ENCODE measurements at regions not wholly inside any gene's neighbourhood (a gene's known extent, or its start where the extent isn't known, plus 50 kb on each side); places are given as distances from the start of the nearest gene placed in this dataset.
"Not testable (repeated sequence)": the region's sequence is repeated elsewhere in the genome, so short reads cannot be mapped to it uniquely, and the experiment has no call there.

GRCh38 chr4:55696424-55696823 lies 60.3 kb upstream of the NMU start:
- intact Hi-C loops (cut with micrococcal nuclease); H3K4me1 Mint-ChIP-seq (ENCODE audit: low read depth); POLR2A ChIA-PET; DNase-seq; H3K9me3 Mint-ChIP-seq; CTCF ChIA-PET; ATAC-seq; H3K36me3 Mint-ChIP-seq (ENCODE audit: low read depth); H3K27ac Mint-ChIP-seq; H3K4me3 Mint-ChIP-seq: not testable (repeated sequence)
- peaks cover 41% of the 10 kb centered on the region for H3K27me3 Mint-ChIP-seq

- POLR2A ChIA-PET, result no interaction called here
- Mint-ChIP-seq H3K9me3 (no peaks in the 10 kb centered on the region), H3K4me3 (no peak overlapping the region), H3K36me3 (ENCODE audit: low read depth) (no peaks in the 10 kb centered on the region), H3K4me1 (ENCODE audit: low read depth) (no peaks in the 10 kb centered on the region), H3K27me3 (peaks cover 12% of the 10 kb centered on the region), H3K27ac (no peak overlapping the region)
- no peak for TF ChIP-seq CTCF (IDR thresholded peaks at IDR 0.05)
- CTCF ChIA-PET, result no interaction called here
- DNase-seq, result no peak
- intact Hi-C loops (cut with micrococcal nuclease), result no loop called here
- ATAC-seq, result no peak
These were observed 70.4 kb upstream of the NMU start for GRCh38 chr4:55706541-55706940.

GRCh38 chr4:55707507-55707906 lies 71.4 kb upstream of the NMU start:
- Mint-ChIP-seq H3K36me3 (ENCODE audit: low read depth) (no peaks in the 10 kb centered on the region), H3K4me1 (ENCODE audit: low read depth) (no peaks in the 10 kb centered on the region), H3K4me3 (no peak overlapping the region), H3K9me3 (no peaks in the 10 kb centered on the region), H3K27me3 (peaks cover 10% of the 10 kb centered on the region), H3K27ac (no peak overlapping the region)
- TF ChIP-seq CTCF (IDR thresholded peaks at IDR 0.05), result no peak
- ChIA-PET POLR2A (no interaction called here), CTCF (no interaction called here)
- intact Hi-C loops (cut with micrococcal nuclease), result no loop called here
- no peak for ATAC-seq
- no peak for DNase-seq

- DNase-seq; H3K9me3 Mint-ChIP-seq; H3K4me3 Mint-ChIP-seq; H3K27ac Mint-ChIP-seq; POLR2A ChIA-PET; H3K4me1 Mint-ChIP-seq (ENCODE audit: low read depth); intact Hi-C loops (cut with micrococcal nuclease); ATAC-seq; CTCF ChIA-PET; H3K36me3 Mint-ChIP-seq (ENCODE audit: low read depth): not testable (repeated sequence)
- H3K27me3 Mint-ChIP-seq, result peaks cover 13% of the 10 kb centered on the region
These were observed 71.9 kb upstream of the NMU start for GRCh38 chr4:55707991-55708390.

GRCh38 chr4:55712835-55713234 lies 76.7 kb upstream of the NMU start:
- H3K27me3 Mint-ChIP-seq; H3K9me3 Mint-ChIP-seq; H3K4me3 Mint-ChIP-seq; H3K36me3 Mint-ChIP-seq (ENCODE audit: low read depth); DNase-seq; CTCF ChIA-PET; H3K4me1 Mint-ChIP-seq (ENCODE audit: low read depth); ATAC-seq; intact Hi-C loops (cut with micrococcal nuclease); H3K27ac Mint-ChIP-seq: not testable (repeated sequence)
- POLR2A ChIA-PET, result interaction anchor here (0.7 kb wide), 1 partner anchor 193 kb away, joined by 3 read pairs; no protein-coding TSS in a partner anchor

GRCh38 chr4:55721651-55722050 lies 85.6 kb upstream of the NMU start:
- ATAC-seq (no peak), DNase-seq (no peak)
- CTCF ChIA-PET, result interaction anchor here (1.2 to 1.3 kb wide), 2 partner anchors 12 to 16 kb away, joined by 3 to 5 read pairs; no protein-coding TSS in a partner anchor
- Mint-ChIP-seq H3K27me3 (peaks cover 2% of the 10 kb centered on the region), H3K27ac (no peak overlapping the region), H3K9me3 (no peaks in the 10 kb centered on the region), H3K4me1 (ENCODE audit: low read depth) (no peaks in the 10 kb centered on the region), H3K36me3 (ENCODE audit: low read depth) (no peaks in the 10 kb centered on the region), H3K4me3 (no peak overlapping the region)
- intact Hi-C loops (cut with micrococcal nuclease), result no loop called here
- POLR2A ChIA-PET, result no interaction called here
- no peak for TF ChIP-seq CTCF (IDR thresholded peaks at IDR 0.05)

- Mint-ChIP-seq H3K27me3 (peaks cover 2% of the 10 kb centered on the region), H3K4me3 (no peak overlapping the region), H3K36me3 (ENCODE audit: low read depth) (no peaks in the 10 kb centered on the region), H3K27ac (no peak overlapping the region), H3K4me1 (ENCODE audit: low read depth) (no peaks in the 10 kb centered on the region), H3K9me3 (no peaks in the 10 kb centered on the region)
- TF ChIP-seq CTCF (IDR thresholded peaks at IDR 0.05), result no peak
- POLR2A ChIA-PET, result no interaction called here
- ATAC-seq, result no peak
- CTCF ChIA-PET, result interaction anchor here (1.2 to 1.3 kb wide), 2 partner anchors 12 to 15 kb away, joined by 3 to 5 read pairs; no protein-coding TSS in a partner anchor
- intact Hi-C loops (cut with micrococcal nuclease), result no loop called here
- no peak for DNase-seq
These were observed 86.0 kb upstream of the NMU start for GRCh38 chr4:55722132-55722531.
